Left ventricle myocardium inferior (tissue), 1 donor: ENCODE measurements at regions not wholly inside any gene's neighbourhood (a gene's known extent, or its start where the extent isn't known, plus 50 kb on each side); places are given as distances from the start of the nearest gene placed in this dataset.

ENCODE experiments used
- DNase-seq: peaks from one replicate; pipeline ENCODE4 v3.0.0-alpha.2; 2020
- H3K27ac ChIP-seq: fragments of 200-600 bp; replicated peaks from 2 replicates; pipeline ENCODE4 v1.8.0; 2021
- H3K27me3 ChIP-seq: fragments of 200-600 bp; 2 replicates; pipeline ENCODE4 v1.8.0; 2021; ENCODE audit warnings: low read depth
- H3K36me3 ChIP-seq: fragments of 200-600 bp; 2 replicates; pipeline ENCODE4 v1.8.0; 2021
- H3K4me1 ChIP-seq: fragments of 200-600 bp; 2 replicates; pipeline ENCODE4 v1.8.0; 2021
- H3K4me3 ChIP-seq: fragments of 200-600 bp; 2 replicates; pipeline ENCODE4 v1.8.0; 2021; ENCODE audit warnings: mild to moderate bottlenecking, moderate library complexity
- H3K9me3 ChIP-seq: fragments of 200-600 bp; replicated peaks from 2 replicates; pipeline ENCODE4 v1.8.0; 2021
- intact Hi-C: fragments of 100-400 bp; cut with micrococcal nuclease; formaldehyde crosslinking; loops from one replicate; pipeline ENCODE4 v1.11.0; 2022
- TF ChIP-seq, protein P1 (sequence below): fragments of 200-600 bp; IDR thresholded peaks from 2 replicates; pipeline ENCODE4 v1.8.0; 2021; ENCODE audit warnings: antibody characterized with exemption, mild to moderate bottlenecking, borderline replicate concordance
- donor health status: DM: no; HTN: yes; CAD: no; lungs with severe emphysema.

DNA sequence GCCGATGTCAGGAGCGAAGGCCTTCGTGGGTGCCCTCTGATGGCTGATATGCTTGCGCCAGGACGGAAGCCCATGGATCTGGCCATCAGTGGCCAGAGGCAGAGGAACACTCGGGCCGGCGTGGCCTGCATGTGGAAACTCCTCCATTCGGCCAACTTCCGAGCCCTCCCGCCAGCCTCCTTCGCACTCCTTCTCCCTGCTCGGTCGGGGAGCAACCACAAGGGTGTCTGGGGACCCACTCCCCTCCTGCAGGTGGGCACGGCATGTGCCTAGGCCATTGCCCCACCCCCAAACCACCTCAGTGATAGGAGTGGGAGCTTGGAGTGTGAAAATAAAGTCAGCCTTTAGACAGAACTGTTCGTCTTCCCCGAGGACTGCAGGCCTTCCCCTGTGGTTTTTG, 231.3 kb downstream of the BCL11B start:
- Histone ChIP-seq H3K4me3 (no peak overlapping the region), H3K36me3 (no peaks in the 10 kb centered on the region), H3K27me3 (peaks cover 24% of the 10 kb centered on the region), H3K27ac (no peak overlapping the region), H3K9me3 (peaks cover 4% of the 10 kb centered on the region), H3K4me1 (peaks cover 8% of the 10 kb centered on the region)
- DNase-seq = no peak
- intact Hi-C loops = no loop called here
- TF ChIP-seq, protein P1, sequence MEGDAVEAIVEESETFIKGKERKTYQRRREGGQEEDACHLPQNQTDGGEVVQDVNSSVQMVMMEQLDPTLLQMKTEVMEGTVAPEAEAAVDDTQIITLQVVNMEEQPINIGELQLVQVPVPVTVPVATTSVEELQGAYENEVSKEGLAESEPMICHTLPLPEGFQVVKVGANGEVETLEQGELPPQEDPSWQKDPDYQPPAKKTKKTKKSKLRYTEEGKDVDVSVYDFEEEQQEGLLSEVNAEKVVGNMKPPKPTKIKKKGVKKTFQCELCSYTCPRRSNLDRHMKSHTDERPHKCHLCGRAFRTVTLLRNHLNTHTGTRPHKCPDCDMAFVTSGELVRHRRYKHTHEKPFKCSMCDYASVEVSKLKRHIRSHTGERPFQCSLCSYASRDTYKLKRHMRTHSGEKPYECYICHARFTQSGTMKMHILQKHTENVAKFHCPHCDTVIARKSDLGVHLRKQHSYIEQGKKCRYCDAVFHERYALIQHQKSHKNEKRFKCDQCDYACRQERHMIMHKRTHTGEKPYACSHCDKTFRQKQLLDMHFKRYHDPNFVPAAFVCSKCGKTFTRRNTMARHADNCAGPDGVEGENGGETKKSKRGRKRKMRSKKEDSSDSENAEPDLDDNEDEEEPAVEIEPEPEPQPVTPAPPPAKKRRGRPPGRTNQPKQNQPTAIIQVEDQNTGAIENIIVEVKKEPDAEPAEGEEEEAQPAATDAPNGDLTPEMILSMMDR = no peak

DNA sequence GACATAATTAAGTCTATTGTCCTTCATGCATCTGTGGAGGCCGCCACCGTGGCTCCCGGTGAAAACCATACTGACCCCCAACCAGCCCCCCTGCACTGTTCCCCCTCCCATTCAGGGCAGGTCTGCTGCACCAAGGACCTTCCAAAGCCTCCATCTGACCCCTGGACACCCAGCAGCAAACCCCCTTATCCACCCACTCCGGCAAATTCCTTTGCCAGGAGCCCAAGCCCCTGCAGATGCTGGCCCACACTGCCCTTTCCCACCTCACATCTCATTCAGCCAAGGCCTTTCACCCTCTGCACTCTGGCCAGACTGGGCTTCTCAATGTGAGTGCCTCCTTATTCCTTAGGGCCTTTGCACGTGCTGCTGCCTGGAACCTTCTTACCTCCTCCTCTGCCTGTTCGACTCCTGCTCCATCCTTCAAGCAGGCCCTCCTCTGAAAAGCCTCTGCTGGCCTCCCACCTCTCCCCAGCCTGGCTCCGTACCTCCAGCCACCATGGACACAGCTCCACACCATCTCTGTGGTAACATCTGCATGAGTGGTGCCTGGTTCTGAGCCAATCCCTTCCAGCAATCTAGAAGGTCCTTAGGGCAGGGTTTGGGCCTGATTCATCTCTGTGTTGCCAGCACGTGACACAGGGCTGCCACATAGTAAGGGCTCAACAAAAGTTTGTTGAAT, 230.7 kb downstream of the BCL11B start:
- DNase-seq = no peak
- Histone ChIP-seq H3K36me3 (no peaks in the 10 kb centered on the region), H3K4me1 (peaks cover 2% of the 10 kb centered on the region), H3K9me3 (peaks cover 4% of the 10 kb centered on the region), H3K27me3 (peaks cover 21% of the 10 kb centered on the region), H3K4me3 (no peak overlapping the region), H3K27ac (no peak overlapping the region)
- TF ChIP-seq, protein P1 = no peak
- intact Hi-C loops = no loop called here

DNA sequence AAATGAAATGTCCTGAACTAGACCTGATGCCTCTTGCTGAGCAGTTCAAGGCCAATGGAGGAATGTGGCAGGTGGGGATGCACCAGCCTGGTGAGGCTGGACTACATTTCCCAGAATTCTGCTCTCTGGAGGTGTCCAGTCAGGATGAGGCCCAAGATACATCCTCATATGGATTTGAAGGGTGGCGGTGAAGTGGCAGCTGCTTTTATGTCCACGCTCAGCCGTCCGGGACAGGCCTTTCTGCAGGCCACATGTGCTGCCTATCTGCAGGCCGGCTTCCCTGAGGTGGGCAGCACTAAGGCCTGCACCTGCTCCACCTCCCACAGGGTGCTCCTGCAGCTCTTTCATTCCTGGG, 230.2 kb downstream of the BCL11B start:
- no peak for DNase-seq
- intact Hi-C loops = no loop called here
- H3K27ac ChIP-seq = no peak overlapping the region
- no peak overlapping the region for H3K4me3 ChIP-seq
- TF ChIP-seq, protein P1 = no peak
- H3K4me1 ChIP-seq = no peaks in the 10 kb centered on the region
- no peaks in the 10 kb centered on the region for H3K36me3 ChIP-seq
- peaks cover 17% of the 10 kb centered on the region for H3K27me3 ChIP-seq
- peaks cover 4% of the 10 kb centered on the region for H3K9me3 ChIP-seq

DNA sequence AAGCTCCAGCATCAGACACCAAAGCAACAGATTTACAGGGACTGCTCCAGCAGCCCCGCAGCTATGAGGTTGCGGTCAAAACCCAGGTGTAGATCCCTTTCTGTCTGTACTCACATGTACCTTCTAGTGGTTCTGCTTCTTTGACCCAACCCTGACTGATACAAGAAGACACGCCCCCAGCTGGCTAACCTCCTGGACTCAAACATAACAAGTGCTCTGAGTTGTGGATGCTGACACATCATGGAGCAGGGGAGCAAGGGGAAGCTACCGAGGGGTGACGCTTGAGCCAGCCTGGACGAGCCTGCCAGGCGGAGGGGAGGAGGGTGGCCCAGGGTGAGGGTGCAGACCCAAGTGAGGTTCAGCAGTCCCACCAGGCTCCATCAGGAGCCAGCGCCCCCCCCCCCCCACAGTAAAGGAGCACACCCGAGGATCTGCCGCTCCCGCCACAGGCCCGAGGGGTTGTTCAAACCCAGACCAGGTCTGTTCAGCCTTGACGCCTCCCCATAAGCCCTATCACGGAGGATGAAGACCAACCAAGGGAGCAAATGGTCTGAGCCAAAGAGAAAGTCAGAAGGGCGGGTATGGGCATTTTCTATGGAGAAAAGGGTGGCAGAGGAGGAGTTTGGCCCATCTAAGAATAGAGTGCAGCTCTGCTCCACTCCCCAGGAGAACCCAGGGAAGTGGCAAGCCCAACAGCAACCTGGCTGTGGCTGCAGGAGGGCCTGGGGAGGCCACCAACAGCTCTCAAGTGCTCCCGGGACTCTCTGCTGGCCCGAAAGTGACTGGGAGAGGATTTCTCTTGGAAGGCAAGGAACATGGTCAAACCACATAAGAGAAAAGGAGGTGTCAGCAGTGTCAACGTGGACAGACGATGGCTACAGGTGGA, 229.4 kb downstream of the BCL11B start:
- DNase-seq = no peak

DNA sequence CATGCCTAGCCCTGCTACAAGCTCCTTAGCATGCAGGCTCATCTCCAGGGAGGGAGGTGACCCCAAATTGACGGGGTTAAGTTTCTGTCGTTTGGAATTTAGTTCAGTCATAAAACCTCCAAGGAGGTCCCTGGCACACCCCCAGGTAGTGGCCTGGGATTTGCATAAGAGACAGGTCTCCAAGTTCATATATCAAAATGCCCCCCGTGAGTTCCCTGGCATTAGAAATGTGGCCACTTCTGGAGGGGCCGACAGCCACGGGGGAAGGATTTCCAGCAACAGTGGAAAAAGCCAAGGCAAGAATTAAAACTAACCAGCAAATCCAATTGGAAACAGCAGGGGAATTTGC, 228.8 kb downstream of the BCL11B start:
- intact Hi-C loops = no loop called here
- TF ChIP-seq, protein P1 = no peak
- H3K27me3 ChIP-seq = peaks cover 17% of the 10 kb centered on the region

More for the DNA sequence above, 229.4 kb downstream of the BCL11B start:
- H3K27ac ChIP-seq = no peak overlapping the region
- peaks cover 4% of the 10 kb centered on the region for H3K9me3 ChIP-seq
- H3K36me3 ChIP-seq = no peaks in the 10 kb centered on the region
- H3K27me3 ChIP-seq = peaks cover 17% of the 10 kb centered on the region
- no peaks in the 10 kb centered on the region for H3K4me1 ChIP-seq
- no peak overlapping the region for H3K4me3 ChIP-seq
- TF ChIP-seq, protein P1 = no peak
- intact Hi-C loops = no loop called here

More for the DNA sequence above, 228.8 kb downstream of the BCL11B start:
- peaks cover 4% of the 10 kb centered on the region for H3K9me3 ChIP-seq
- no peak for DNase-seq
- no peaks in the 10 kb centered on the region for H3K36me3 ChIP-seq
- no peaks in the 10 kb centered on the region for H3K4me1 ChIP-seq
- H3K27ac ChIP-seq = no peak overlapping the region
- H3K4me3 ChIP-seq = no peak overlapping the region
